H1 (cell line): ENCODE measurements at regions not wholly inside any gene's neighbourhood (a gene's known extent, or its start where the extent isn't known, plus 50 kb on each side); places are given as distances from the start of the nearest gene placed in this dataset.

Experiments
- CTCF ChIA-PET: fragments of 300-600 bp; sonication (Branson Sonifier 250); formaldehyde crosslinking; loops from one replicate; lab custom pipeline; 2021; ENCODE audit not compliant: partially characterized antibody; lab: Charles Lee
- POLR2A ChIA-PET: fragments of 300-600 bp; sonication (Branson Sonifier 250); formaldehyde crosslinking; loops from one replicate; lab custom pipeline; 2021; ENCODE audit warnings: inconsistent platforms; ENCODE audit not compliant: partially characterized antibody; lab: Charles Lee
- DNase-seq, 2 experiments: peaks; one replicate each; pipeline versions ENCODE4 v3.0.0 to v3.0.0-alpha.2; 2010 to 2022; ENCODE audit warnings: low spot score in 2 of 2, low read depth in 1 of 2, mixed read lengths in 1 of 2
- FAIRE-seq: peaks from 2 replicates; lab custom pipeline; 2011; peaks lifted over from hg19 to GRCh38; lab: Jason Lieb, UNC
- H2AFZ ChIP-seq: 2 replicates; pipeline ENCODE4 v1.8.1; 2012; ENCODE audit warnings: low read length, inconsistent platforms
- H2AK5ac ChIP-seq: 2 replicates; pipeline ENCODE4 v1.6.1; 2013; ENCODE audit warnings: low read depth, low read length
- H2BK120ac ChIP-seq: replicated peaks from 2 replicates; pipeline ENCODE3; 2013; ENCODE audit warnings: low read depth, low read length, inconsistent platforms
- H2BK12ac ChIP-seq: 2 replicates; pipeline ENCODE4 v1.6.1; 2013; ENCODE audit warnings: low read depth, low read length
- H2BK15ac ChIP-seq: 2 replicates; pipeline ENCODE4 v1.6.1; 2013; ENCODE audit warnings: low read length
- H2BK20ac ChIP-seq: 2 replicates; pipeline ENCODE4 v1.6.1; 2013; ENCODE audit warnings: low read length
- H2BK5ac ChIP-seq: 2 replicates; pipeline ENCODE4 v1.6.1; 2013; ENCODE audit warnings: low read depth, low read length
- H3K14ac ChIP-seq: 2 replicates; pipeline ENCODE4 v1.6.1; 2013; ENCODE audit warnings: inconsistent platforms; ENCODE audit not compliant: insufficient read length
- H3K18ac ChIP-seq: 2 replicates; pipeline ENCODE4 v1.6.1; 2013; ENCODE audit warnings: low read length; ENCODE audit errors: extremely low read depth
- H3K23ac ChIP-seq: 2 replicates; pipeline ENCODE4 v1.6.1; 2013; ENCODE audit warnings: inconsistent platforms; ENCODE audit not compliant: insufficient read length
- H3K23me2 ChIP-seq: 2 replicates; pipeline ENCODE4 v1.6.1; 2013; ENCODE audit warnings: low read depth, low read length
- H3K27ac ChIP-seq: 2 replicates; pipeline ENCODE4 v1.6.1; 2011; ENCODE audit warnings: low read depth, low read length, inconsistent platforms
- H3K27me3 ChIP-seq, 4 experiments: replicated peaks in 1 of 4; 1 replicate in 1 of 4; 2 replicates in 3 of 4; pipeline versions ENCODE4 v1.6.1 to v1.8.1; 2011 to 2013; ENCODE audit warnings: low read length in 3 of 4, mild to moderate bottlenecking in 3 of 4, inconsistent platforms in 2 of 4, mixed read lengths in 2 of 4, moderate library complexity in 1 of 4; ENCODE audit not compliant: control insufficient read depth in 3 of 4, insufficient read depth in 3 of 4; ENCODE audit errors: extremely low read depth in 1 of 4
- H3K36me3 ChIP-seq, 4 experiments: 2 replicates each; pipeline versions ENCODE4 v1.6.1 to v1.8.1; 2011 to 2013; ENCODE audit warnings: mild to moderate bottlenecking in 4 of 4, low read length in 3 of 4, moderate library complexity in 2 of 4, control low read depth in 1 of 4, inconsistent platforms in 1 of 4; ENCODE audit not compliant: insufficient read depth in 4 of 4, control insufficient read depth in 2 of 4
- H3K4ac ChIP-seq: replicated peaks from 2 replicates; pipeline ENCODE3; 2013; ENCODE audit warnings: low read length, low read depth, mixed read lengths, inconsistent platforms; ENCODE audit not compliant: insufficient read length
- H3K4me1 ChIP-seq, 4 experiments: replicated peaks in 1 of 4; 1 replicate in 1 of 4; 2 replicates in 3 of 4; pipeline versions ENCODE4 v1.6.1 to v1.8.1; 2011 to 2013; ENCODE audit warnings: low read length in 3 of 4, inconsistent platforms in 2 of 4, mixed read lengths in 1 of 4; ENCODE audit not compliant: insufficient read depth in 4 of 4, control insufficient read depth in 3 of 4
- H3K4me2 ChIP-seq, 2 experiments: 2 replicates each; pipeline versions ENCODE4 v1.6.1 to v1.8.1; 2011 to 2013; ENCODE audit warnings: low read depth in 2 of 2, low read length in 2 of 2, control low read depth in 1 of 2, inconsistent platforms in 1 of 2, mild to moderate bottlenecking in 1 of 2; ENCODE audit not compliant: insufficient read depth in 1 of 2
- H3K4me3 ChIP-seq, 4 experiments: fragments of 200-600, 300-600 bp in 1 of 4; sonication (generic), shearing (Covaris generic), sonication (Bioruptor Twin) in 1 of 4; 2 replicates each; pipeline versions ENCODE4 v1.5.1 to v1.8.1; 2011 to 2016; ENCODE audit warnings: low read length in 4 of 4, low read depth in 3 of 4, control low read depth in 2 of 4, inconsistent platforms in 2 of 4, mild to moderate bottlenecking in 2 of 4, mixed read lengths in 1 of 4, moderate library complexity in 1 of 4; ENCODE audit not compliant: insufficient read depth in 2 of 4; ENCODE audit errors: extremely low read depth in 1 of 4
- H3K56ac ChIP-seq: replicated peaks from 2 replicates; pipeline ENCODE3; 2013; ENCODE audit warnings: low read depth, mild to moderate bottlenecking, mixed read lengths, low read length, inconsistent platforms; ENCODE audit not compliant: insufficient read length
- H3K79me1 ChIP-seq: 2 replicates; pipeline ENCODE4 v1.6.1; 2013; ENCODE audit warnings: low read depth, low read length, control low read depth
- H3K79me2 ChIP-seq, 2 experiments: 2 replicates each; pipeline versions ENCODE4 v1.6.1 to v1.8.1; 2012 to 2013; ENCODE audit warnings: low read length in 2 of 2, mild to moderate bottlenecking in 2 of 2, inconsistent platforms in 1 of 2; ENCODE audit not compliant: insufficient read depth in 2 of 2, control insufficient read depth in 1 of 2
- H3K9ac ChIP-seq, 4 experiments: replicated peaks in 1 of 4; 1 replicate in 1 of 4; 2 replicates in 3 of 4; pipeline versions ENCODE4 v1.6.1 to v1.8.1; 2011 to 2013; ENCODE audit warnings: low read depth in 3 of 4, low read length in 3 of 4, control low read depth in 2 of 4, mild to moderate bottlenecking in 2 of 4, moderate library complexity in 2 of 4, inconsistent platforms in 1 of 4; ENCODE audit errors: extremely low read depth in 1 of 4
- H3K9me3 ChIP-seq, 2 experiments: 2 replicates each; pipeline versions ENCODE4 v1.6.1 to v1.8.1; 2012 to 2013; ENCODE audit warnings: mild to moderate bottlenecking in 2 of 2, moderate library complexity in 2 of 2, control low read depth in 1 of 2, inconsistent platforms in 1 of 2, low read depth in 1 of 2, low read length in 1 of 2, mixed read lengths in 1 of 2; ENCODE audit not compliant: insufficient read depth in 2 of 2
- H4K20me1 ChIP-seq, 2 experiments: replicated peaks in 1 of 2; 2 replicates each; pipeline versions ENCODE3 to v1.8.1; 2011 to 2013; ENCODE audit warnings: inconsistent platforms in 2 of 2, low read length in 2 of 2, mild to moderate bottlenecking in 1 of 2; ENCODE audit not compliant: insufficient read depth in 2 of 2, control insufficient read depth in 1 of 2
- H4K5ac ChIP-seq: 2 replicates; pipeline ENCODE4 v1.6.1; 2013; ENCODE audit warnings: low read length, low read depth, mixed read lengths, inconsistent platforms; ENCODE audit not compliant: insufficient read length
- H4K8ac ChIP-seq: 2 replicates; pipeline ENCODE4 v1.8.0; 2013; ENCODE audit warnings: mild to moderate bottlenecking, moderate library complexity, low read length, inconsistent platforms; ENCODE audit not compliant: insufficient read depth; ENCODE audit errors: extremely low read depth
- H4K91ac ChIP-seq: replicated peaks from 2 replicates; pipeline ENCODE3; 2013; ENCODE audit warnings: low read length, mixed read lengths, inconsistent platforms; ENCODE audit not compliant: insufficient read length
- EZH2 ChIP-seq: fragments of 200-600 bp; sonication (generic); IDR thresholded peaks from 2 replicates; pipeline ENCODE4 v1.7.1; 2012; ENCODE audit warnings: low read depth, mild to moderate bottlenecking, moderate library complexity, low read length, inconsistent platforms; ENCODE audit not compliant: severe bottlenecking
- RNF2 ChIP-seq: fragments of 200-900, 300-1000 bp; sonication (generic); IDR thresholded peaks from 2 replicates; pipeline ENCODE4 v1.7.1; 2016; ENCODE audit warnings: borderline replicate concordance, low read depth, mild to moderate bottlenecking, antibody characterized with exemption, low read length; ENCODE audit not compliant: poor library complexity, severe bottlenecking; ENCODE audit errors: missing control alignments
- ZNF274 ChIP-seq: IDR thresholded peaks from 2 replicates; pipeline ENCODE4 v1.7.0; 2012; ENCODE audit warnings: low read length, borderline replicate concordance; ENCODE audit errors: extremely low read depth
- whole genome bisulfite sequencing, 2 experiments: shearing (Covaris generic) in 1 of 2; methylation state at CpG; one replicate each; pipeline versions ENCODE4 v1.1.6 to v1.1.7; 2013 to 2015; ENCODE audit warnings: low lambda C conversion rate in 2 of 2, mixed read lengths in 2 of 2, inconsistent platforms in 1 of 2, low coverage in 1 of 2, missing lambda C conversion rate in 1 of 2; ENCODE audit not compliant: insufficient replicate concordance in 2 of 2, insufficient coverage in 1 of 2, insufficient read length in 1 of 2; ENCODE audit errors: extremely low coverage in 1 of 2, missing lambda C conversion rate in 1 of 2; 5-methylcytosine and 5-hydroxymethylcytosine counted together

DNA sequence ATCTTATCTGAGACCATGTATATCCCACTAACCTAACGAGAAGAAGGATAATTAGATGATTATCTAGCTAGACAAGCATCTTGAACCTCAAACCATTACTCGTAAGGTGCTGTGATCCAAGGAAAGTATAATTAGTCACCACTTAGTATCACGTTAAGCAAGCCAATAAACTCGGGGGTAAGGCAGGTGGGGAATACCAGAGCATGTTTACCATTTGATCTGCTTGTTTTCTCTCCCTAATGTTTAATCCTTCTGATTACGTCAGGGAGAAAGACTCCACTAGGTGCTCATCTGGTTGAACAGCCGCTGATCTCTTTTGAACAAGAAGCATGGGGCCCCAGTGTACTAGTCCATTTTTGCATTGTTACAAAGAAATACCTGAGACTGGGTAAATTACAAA lies 69.9 kb upstream of the SLC1A1 start:
- Histone ChIP-seq H3K27me3 (no peaks in the 10 kb centered on the region), H3K18ac (no peak overlapping the region), H3K9ac (no peak overlapping the region), H3K27ac (no peak overlapping the region), H2AFZ (no peak overlapping the region), H4K20me1 (peaks cover 0 to 1% of the 10 kb centered on the region in 2 experiments), H2BK20ac (no peak overlapping the region), H3K23me2 (no peaks in the 10 kb centered on the region), H3K79me1 (no peaks in the 10 kb centered on the region), H3K4me2 (no peak overlapping the region), H3K4me3 (no peak overlapping the region), H4K91ac (no peak overlapping the region), H2BK120ac (no peak overlapping the region), H3K23ac (no peak overlapping the region), H3K9me3 (no peaks in the 10 kb centered on the region), H3K36me3 (no peaks in the 10 kb centered on the region), H3K4ac (no peak overlapping the region), H2BK5ac (no peak overlapping the region), H2BK12ac (no peak overlapping the region), H4K5ac (no peak overlapping the region), H2BK15ac (no peak overlapping the region), H3K14ac (no peak overlapping the region), H3K79me2 (no peaks in the 10 kb centered on the region), H2AK5ac (no peak overlapping the region), H3K4me1 (peaks cover 0 to 3% (median 1%) of the 10 kb centered on the region in 4 experiments; a peak in 3 of 7 replicates), H3K56ac (no peak overlapping the region), H4K8ac (no peak overlapping the region)
- CTCF ChIA-PET: interaction anchor here (1.0 to 1.1 kb wide), 2 partner anchors 16 to 129 kb away, joined by 4 to 5 read pairs; no protein-coding TSS in a partner anchor
- POLR2A ChIA-PET: interaction anchor here (1.4 kb wide), 1 partner anchor 71 kb away, joined by 3 read pairs; no protein-coding TSS in a partner anchor
- FAIRE-seq (no peak), DNase-seq (no peak)
- 84% methylated on average over 6 of the region's 6 CpGs; no CpG with 5 or more reads in 1 of the 2 experiments for WGBS, 2 experiments
- no peak for TF ChIP-seq EZH2
- TF ChIP-seq RNF2: no peak
- no peak for TF ChIP-seq ZNF274
